ENCODE measurements at regions not wholly inside any gene's neighbourhood (a gene's known extent, or its start where the extent isn't known, plus 50 kb on each side); places are given as distances from the start of the nearest gene placed in this dataset.

DNA sequence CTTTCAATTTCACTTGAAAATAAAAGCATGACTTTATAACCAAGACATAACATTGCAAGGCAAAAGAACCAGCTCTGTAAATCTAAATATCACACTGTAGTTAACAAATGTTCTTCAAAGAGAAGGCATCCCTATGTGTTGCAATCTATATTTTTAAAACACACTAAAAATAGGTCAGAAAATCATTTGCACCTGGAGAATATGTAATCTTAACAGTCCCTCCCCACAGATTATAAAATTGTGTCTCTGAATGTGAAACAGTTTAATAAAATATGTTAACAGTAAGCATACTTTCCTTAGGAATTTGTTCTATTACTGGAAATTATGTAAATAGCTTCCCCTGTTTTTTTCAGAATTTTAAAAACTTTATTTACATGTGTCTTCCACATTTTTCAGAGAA is 351.9 kb downstream of the COL12A1 start:
- TF ChIP-seq POLR2A (IDR thresholded peaks at IDR 0.05; ENCODE audit: low read length) (no peak), GATA1 (IDR thresholded peaks at IDR 0.05; ENCODE audit: low read depth, low read length) (no peak)

Measured in erythroblast (primary cell).